Keratinocyte (primary cell): ENCODE measurements at regions not wholly inside any gene's neighbourhood (a gene's known extent, or its start where the extent isn't known, plus 50 kb on each side); places are given as distances from the start of the nearest gene placed in this dataset.

ENCODE experiments used
- EZH2 ChIP-seq: IDR thresholded peaks from one replicate; pipeline ENCODE4 v1.6.1; 2012; ENCODE audit warnings: inconsistent platforms, mild to moderate bottlenecking, low read length, moderate library complexity
- TF ChIP-seq, protein P1 (sequence below), 3 experiments: IDR thresholded peaks in 1 of 3; conservative IDR thresholded peaks in 1 of 3; optimal IDR thresholded peaks in 1 of 3; 2 replicates in 2 of 3; 3 replicates in 1 of 3; pipeline versions ENCODE3 to v1.5.1; 2011; ENCODE audit warnings: low read length in 3 of 3, mild to moderate bottlenecking in 3 of 3, moderate library complexity in 2 of 3, control low read depth in 1 of 3, inconsistent platforms in 1 of 3; ENCODE audit not compliant: insufficient read depth in 2 of 3; ENCODE audit errors: extremely low read depth in 1 of 3

GRCh38 chr1:199857108-199857507 is 170.4 kb upstream of the NR5A2 start:
- TF ChIP-seq, protein P1, sequence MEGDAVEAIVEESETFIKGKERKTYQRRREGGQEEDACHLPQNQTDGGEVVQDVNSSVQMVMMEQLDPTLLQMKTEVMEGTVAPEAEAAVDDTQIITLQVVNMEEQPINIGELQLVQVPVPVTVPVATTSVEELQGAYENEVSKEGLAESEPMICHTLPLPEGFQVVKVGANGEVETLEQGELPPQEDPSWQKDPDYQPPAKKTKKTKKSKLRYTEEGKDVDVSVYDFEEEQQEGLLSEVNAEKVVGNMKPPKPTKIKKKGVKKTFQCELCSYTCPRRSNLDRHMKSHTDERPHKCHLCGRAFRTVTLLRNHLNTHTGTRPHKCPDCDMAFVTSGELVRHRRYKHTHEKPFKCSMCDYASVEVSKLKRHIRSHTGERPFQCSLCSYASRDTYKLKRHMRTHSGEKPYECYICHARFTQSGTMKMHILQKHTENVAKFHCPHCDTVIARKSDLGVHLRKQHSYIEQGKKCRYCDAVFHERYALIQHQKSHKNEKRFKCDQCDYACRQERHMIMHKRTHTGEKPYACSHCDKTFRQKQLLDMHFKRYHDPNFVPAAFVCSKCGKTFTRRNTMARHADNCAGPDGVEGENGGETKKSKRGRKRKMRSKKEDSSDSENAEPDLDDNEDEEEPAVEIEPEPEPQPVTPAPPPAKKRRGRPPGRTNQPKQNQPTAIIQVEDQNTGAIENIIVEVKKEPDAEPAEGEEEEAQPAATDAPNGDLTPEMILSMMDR (optimal IDR thresholded peaks at IDR 0.05 in 1 of 3, IDR thresholded peaks at IDR 0.05 in 1 of 3, conservative IDR thresholded peaks at IDR 0.05 in 1 of 3; ENCODE audit: extremely low read depth in 1 of 3, insufficient read depth in 2 of 3, low read length in 3 of 3), result no peak
- no peak for TF ChIP-seq EZH2
